ENCODE measurements at regions not wholly inside any gene's neighbourhood (a gene's known extent, or its start where the extent isn't known, plus 50 kb on each side); places are given as distances from the start of the nearest gene placed in this dataset.

DNA sequence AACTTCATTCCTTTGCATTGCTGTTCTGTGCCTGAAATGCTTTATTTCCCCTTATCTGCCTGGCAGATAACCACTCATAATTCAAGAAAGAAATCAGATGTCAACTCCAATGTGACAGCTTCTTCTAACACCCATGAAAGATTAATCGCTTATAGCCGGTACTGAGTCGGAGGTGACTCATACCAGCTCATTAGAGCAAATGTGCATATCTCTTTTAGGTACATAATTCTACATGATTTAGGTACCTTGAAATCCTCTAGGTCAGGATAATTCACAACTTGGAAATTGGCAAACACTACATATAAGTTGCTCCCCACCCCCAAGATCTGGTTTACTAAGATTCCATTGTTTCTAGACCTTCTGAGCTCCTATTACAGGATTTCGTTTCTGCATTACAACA lies 554.4 kb upstream of the SORCS1 start:
- TF ChIP-seq POLR2A (IDR thresholded peaks at IDR 0.05; ENCODE audit: low read depth, low read length) (no peak), POLR2AphosphoS5 (IDR thresholded peaks at IDR 0.05; ENCODE audit: low read depth, low read length) (no peak), POU2F2 (IDR thresholded peaks at IDR 0.05; ENCODE audit: low read depth, low read length) (no peak), TAF1 (IDR thresholded peaks at IDR 0.05; ENCODE audit: low read depth, low read length) (no peak), PAX5 (IDR thresholded peaks at IDR 0.05; ENCODE audit: insufficient read depth, low read length, severe bottlenecking) (no peak)
